IMR-90 (cell line): ENCODE measurements at regions not wholly inside any gene's neighbourhood (a gene's known extent, or its start where the extent isn't known, plus 50 kb on each side); places are given as distances from the start of the nearest gene placed in this dataset.

Experiments used
- ATAC-seq: fragments of 200-7000 bp; cut with Tn5 transposase; 2 replicates; pipeline ENCODE4 v1.9.1; 2020; ENCODE audit warnings: low read depth, mild to moderate bottlenecking, moderate library complexity
- BruUV-seq: library from RNA; stranded (reverse); fragments of 400-500 nt; replicated peaks from 2 replicates; lab custom pipeline; 2021; lab: Mats Ljungman, UMichigan
- CTCF ChIA-PET: fragments of 300-600 bp; formaldehyde crosslinking; extraction: SDS; loops from one replicate; lab custom pipeline; 2021; ENCODE audit warnings: antibody characterized with exemption; lab: Yijun Ruan, JAX
- POLR2A ChIA-PET: fragments of 300-600 bp; sonication (Branson Sonifier 250); formaldehyde crosslinking; loops from one replicate; lab custom pipeline; 2022; ENCODE audit warnings: antibody characterized with exemption; ENCODE audit not compliant: unreplicated experiment; lab: Charles Lee
- DNase-seq: peaks from one replicate; pipeline ENCODE4 v3.0.0; 2013
- H2AFZ ChIP-seq: replicated peaks from 2 replicates; pipeline ENCODE3; 2013; ENCODE audit warnings: low read length, mild to moderate bottlenecking; ENCODE audit not compliant: poor library complexity
- H2AK5ac ChIP-seq: 2 replicates; pipeline ENCODE4 v1.6.1; 2013; ENCODE audit warnings: low read depth, low read length, inconsistent platforms
- H2AK9ac ChIP-seq: replicated peaks from 2 replicates; pipeline ENCODE3; 2013; ENCODE audit warnings: mild to moderate bottlenecking, low read depth, low read length, moderate library complexity; ENCODE audit not compliant: poor library complexity
- H2BK120ac ChIP-seq: 2 replicates; pipeline ENCODE4 v1.6.1; 2013; ENCODE audit warnings: low read depth, low read length, inconsistent platforms
- H2BK15ac ChIP-seq: 3 replicates; pipeline ENCODE4 v1.6.1; 2013; ENCODE audit warnings: low read depth, low read length, inconsistent platforms
- H2BK20ac ChIP-seq: 2 replicates; pipeline ENCODE4 v1.6.1; 2013; ENCODE audit warnings: low read depth, mild to moderate bottlenecking, inconsistent platforms, low read length, moderate library complexity
- H2BK5ac ChIP-seq: 2 replicates; pipeline ENCODE4 v1.6.1; 2013; ENCODE audit warnings: mild to moderate bottlenecking, low read depth, low read length, inconsistent platforms; ENCODE audit not compliant: poor library complexity, severe bottlenecking
- H3K14ac ChIP-seq: replicated peaks from 2 replicates; pipeline ENCODE4 v1.6.1; 2013; ENCODE audit warnings: low read depth, low read length, inconsistent platforms
- H3K18ac ChIP-seq: 2 replicates; pipeline ENCODE4 v1.6.1; 2013; ENCODE audit warnings: low read depth, low read length, control low read depth
- H3K23ac ChIP-seq: 2 replicates; pipeline ENCODE4 v1.6.1; 2013; ENCODE audit warnings: low read depth, low read length, inconsistent platforms
- H3K27ac ChIP-seq: 2 replicates; pipeline ENCODE4 v1.5.1; 2013; ENCODE audit warnings: mild to moderate bottlenecking, control low read depth, low read length; ENCODE audit not compliant: insufficient read depth
- H3K27me3 ChIP-seq: 2 replicates; pipeline ENCODE4 v1.6.1; 2013; ENCODE audit warnings: low read length; ENCODE audit not compliant: control insufficient read depth, insufficient read depth
- H3K36me3 ChIP-seq: 2 replicates; pipeline ENCODE4 v1.6.1; 2013; ENCODE audit warnings: low read length, mixed read lengths; ENCODE audit not compliant: control insufficient read depth, insufficient read depth
- H3K4ac ChIP-seq: 2 replicates; pipeline ENCODE4 v1.6.1; 2013; ENCODE audit warnings: low read depth, low read length, inconsistent platforms
- H3K4me1 ChIP-seq: 2 replicates; pipeline ENCODE4 v1.6.1; 2013; ENCODE audit warnings: low read length, mixed read lengths; ENCODE audit not compliant: control insufficient read depth, insufficient read depth
- H3K4me2 ChIP-seq: 2 replicates; pipeline ENCODE4 v1.6.1; 2013; ENCODE audit warnings: low read depth, mild to moderate bottlenecking, control low read depth, low read length, moderate library complexity
- H3K4me3 ChIP-seq: 2 replicates; pipeline ENCODE4 v1.5.1; 2013; ENCODE audit warnings: low read depth, mild to moderate bottlenecking, control low read depth, low read length, moderate library complexity; ENCODE audit not compliant: insufficient read depth
- H3K56ac ChIP-seq: 2 replicates; pipeline ENCODE4 v1.6.1; 2013; ENCODE audit warnings: low read length, inconsistent platforms; ENCODE audit not compliant: insufficient read depth; ENCODE audit errors: extremely low read depth
- H3K79me1 ChIP-seq, 2 experiments: 2 replicates each; pipeline ENCODE4 v1.6.1; 2013; ENCODE audit warnings: low read length in 2 of 2, inconsistent platforms in 1 of 2, low read depth in 1 of 2
- H3K9ac ChIP-seq: 2 replicates; pipeline ENCODE4 v1.6.1; 2013; ENCODE audit warnings: low read depth, low read length, control low read depth
- H3K9me1 ChIP-seq: 2 replicates; pipeline ENCODE4 v1.6.1; 2013; ENCODE audit warnings: low read length, inconsistent platforms; ENCODE audit not compliant: insufficient read depth
- H3K9me3 ChIP-seq: 2 replicates; pipeline ENCODE4 v1.6.1; 2013; ENCODE audit warnings: low read length; ENCODE audit not compliant: control insufficient read depth, insufficient read depth
- H4K20me1 ChIP-seq: 2 replicates; pipeline ENCODE4 v1.6.1; 2013; ENCODE audit warnings: low read length, inconsistent platforms; ENCODE audit not compliant: insufficient read depth
- H4K5ac ChIP-seq: 2 replicates; pipeline ENCODE4 v1.6.1; 2013; ENCODE audit warnings: mild to moderate bottlenecking, low read depth, low read length, control low read depth
- H4K8ac ChIP-seq, 2 experiments: 2 replicates each; pipeline ENCODE4 v1.6.1; 2013; ENCODE audit warnings: low read depth in 2 of 2, low read length in 2 of 2, control low read depth in 1 of 2, inconsistent platforms in 1 of 2
- H4K91ac ChIP-seq: 2 replicates; pipeline ENCODE4 v1.6.1; 2013; ENCODE audit warnings: low read depth, low read length, inconsistent platforms; ENCODE audit not compliant: insufficient read depth
- BHLHE40 ChIP-seq: fragments of 150-350 bp; IDR thresholded peaks from 2 replicates; pipeline ENCODE4 v1.6.1; 2016; ENCODE audit warnings: mild to moderate bottlenecking, low read depth, low read length
- CEBPB ChIP-seq: IDR thresholded peaks from 2 replicates; pipeline ENCODE4 v1.6.1; 2012; ENCODE audit warnings: low read depth, low read length, improper control_type of control experiment
- CHD1 ChIP-seq: IDR thresholded peaks from 2 replicates; pipeline ENCODE4 v1.6.1; 2012; ENCODE audit warnings: low read depth, low read length, improper control_type of control experiment
- CTCF ChIP-seq: conservative IDR thresholded peaks from 2 replicates; pipeline ENCODE4 v1.5.1; 2012; ENCODE audit warnings: mild to moderate bottlenecking, low read depth, low read length, improper control_type of control experiment
- ELK1 ChIP-seq: fragments of 150-350 bp; IDR thresholded peaks from 2 replicates; pipeline ENCODE4 v1.6.1; 2016; ENCODE audit warnings: low read depth, mild to moderate bottlenecking, low read length, moderate library complexity, borderline replicate concordance
- FOS ChIP-seq: fragments of 150-350 bp; IDR thresholded peaks from 2 replicates; pipeline ENCODE4 v1.6.1; 2016; ENCODE audit warnings: low read depth, low read length
- MAFK ChIP-seq: IDR thresholded peaks from 2 replicates; pipeline ENCODE4 v1.6.1; 2012; ENCODE audit warnings: low read depth, low read length, improper control_type of control experiment
- MAZ ChIP-seq: IDR thresholded peaks from 2 replicates; pipeline ENCODE4 v1.6.1; 2012; ENCODE audit warnings: low read depth, mild to moderate bottlenecking, low read length, improper control_type of control experiment, moderate library complexity, borderline replicate concordance
- MXI1 ChIP-seq: IDR thresholded peaks from 2 replicates; pipeline ENCODE4 v1.6.1; 2012; ENCODE audit warnings: low read depth, mild to moderate bottlenecking, low read length, moderate library complexity, borderline replicate concordance
- NFE2L2 ChIP-seq: fragments of 150-350 bp; IDR thresholded peaks from 2 replicates; pipeline ENCODE4 v1.6.1; 2016; ENCODE audit warnings: low read depth, mild to moderate bottlenecking, low read length
- POLR2A ChIP-seq: IDR thresholded peaks from 2 replicates; pipeline ENCODE4 v1.6.1; 2012; ENCODE audit warnings: mild to moderate bottlenecking, low read depth, low read length
- RAD21 ChIP-seq: IDR thresholded peaks from 2 replicates; pipeline ENCODE4 v1.6.1; 2012; ENCODE audit warnings: low read length, improper control_type of control experiment
- RCOR1 ChIP-seq: IDR thresholded peaks from 2 replicates; pipeline ENCODE4 v1.6.1; 2012; ENCODE audit warnings: mild to moderate bottlenecking, low read length, improper control_type of control experiment; ENCODE audit not compliant: insufficient replicate concordance
- RFX5 ChIP-seq: IDR thresholded peaks from 2 replicates; pipeline ENCODE4 v1.8.0; 2012; ENCODE audit warnings: low read depth, mild to moderate bottlenecking, low read length, moderate library complexity
- SMC3 ChIP-seq: fragments of 150-350 bp; IDR thresholded peaks from 2 replicates; pipeline ENCODE4 v1.6.1; 2016; ENCODE audit warnings: low read depth, mild to moderate bottlenecking, antibody characterized with exemption, low read length, moderate library complexity
- USF2 ChIP-seq: fragments of 150-350 bp; IDR thresholded peaks from 2 replicates; pipeline ENCODE4 v1.6.1; 2017; ENCODE audit warnings: mild to moderate bottlenecking, antibody characterized with exemption, low read length, low read depth
- WGBS, 2 experiments: methylation state at CpG; one replicate each; pipeline versions ENCODE4 v1.1.5 to v1.1.7; 2013; ENCODE audit warnings: missing lambda C conversion rate in 2 of 2; ENCODE audit not compliant: insufficient read length in 1 of 2; ENCODE audit errors: extremely low coverage in 2 of 2; 5-methylcytosine and 5-hydroxymethylcytosine counted together
- dilution Hi-C: fragments of 300-500 bp; cut with HindIII; formaldehyde crosslinking; loops from one replicate; pipeline ENCODE4 v1.14.3; 2018; ENCODE audit warnings: low sequenced_read_pairs; ENCODE audit not compliant: unreplicated experiment
- in situ Hi-C: fragments of 300-500 bp; cut with MboI; formaldehyde crosslinking; loops from 3 replicates; pipeline ENCODE4 v1.14.3; 2019; ENCODE audit warnings: low sequenced_read_pairs, inconsistent platforms, mixed read lengths
- intact Hi-C: fragments of 100-400 bp; cut with micrococcal nuclease; formaldehyde crosslinking; loops from 2 replicates; pipeline ENCODE4 v1.10.0; 2022

GRCh38 chr4:81678801-81679200 is 207.1 kb upstream of the RASGEF1B start:
- CTCF ChIA-PET = no interaction called here
- Histone ChIP-seq H2BK20ac (no peak overlapping the region), H2BK120ac (no peak overlapping the region), H3K79me1 (no peaks in the 10 kb centered on the region), H2BK5ac (no peak overlapping the region), H2AK5ac (no peak overlapping the region), H3K4me2 (no peak overlapping the region), H4K8ac (no peak overlapping the region), H3K27me3 (no peaks in the 10 kb centered on the region), H3K4ac (no peak overlapping the region), H3K18ac (no peak overlapping the region), H2AK9ac (no peak overlapping the region), H3K23ac (no peak overlapping the region), H3K4me3 (no peak overlapping the region), H3K14ac (no peak overlapping the region), H3K9ac (no peak overlapping the region), H4K91ac (no peak overlapping the region), H4K5ac (no peak overlapping the region), H3K9me1 (no peaks in the 10 kb centered on the region), H2AFZ (no peak overlapping the region), H3K27ac (no peak overlapping the region), H2BK15ac (no peak overlapping the region), H4K20me1 (no peaks in the 10 kb centered on the region), H3K9me3 (no peaks in the 10 kb centered on the region), H3K56ac (no peak overlapping the region), H3K4me1 (no peaks in the 10 kb centered on the region), H3K36me3 (no peaks in the 10 kb centered on the region)
- ATAC-seq (no peak), DNase-seq (no peak)
- no TSS peak for BruUV-seq
- dilution Hi-C loops = no loop called here
- intact Hi-C loops = no loop called here
- WGBS, 2 experiments = no CpG with 5 or more reads among the region's 3 CpGs
- POLR2A ChIA-PET = no interaction called here
- TF ChIP-seq MXI1 (no peak), CEBPB (no peak), NFE2L2 (no peak), RCOR1 (no peak), ELK1 (no peak), CTCF (no peak), POLR2A (no peak), MAZ (no peak), RFX5 (no peak), USF2 (no peak), CHD1 (no peak), SMC3 (no peak), FOS (no peak), RAD21 (no peak), BHLHE40 (no peak), MAFK (no peak)
- in situ Hi-C loops = no loop called here
